Neural cell (in vitro differentiated cells): ENCODE measurements at regions not wholly inside any gene's neighbourhood (a gene's known extent, or its start where the extent isn't known, plus 50 kb on each side); places are given as distances from the start of the nearest gene placed in this dataset.

Experiments used
- H2AFZ ChIP-seq: fragments of 200-600, 300-800 bp; sonication (generic), shearing (Covaris generic); 2 replicates; pipeline ENCODE4 v1.6.0; 2014; ENCODE audit warnings: low read depth, mild to moderate bottlenecking, antibody characterized with exemption, low read length, moderate library complexity
- H3F3A ChIP-seq: fragments of 200-600 bp; shearing (Covaris generic); 2 replicates; pipeline ENCODE4 v1.6.1; 2016; ENCODE audit warnings: mild to moderate bottlenecking, moderate library complexity, mixed read lengths, antibody characterized with exemption, low read length; ENCODE audit not compliant: insufficient read depth, poor library complexity, severe bottlenecking
- H3K27ac ChIP-seq: fragments of 200-600, 300-800 bp; sonication (generic), shearing (Covaris generic); 2 replicates; pipeline ENCODE4 v1.5.1; 2014; ENCODE audit warnings: mild to moderate bottlenecking, low read length, moderate library complexity
- H3K27me3 ChIP-seq: fragments of 300-800, 200-600 bp; sonication (generic), shearing (Covaris generic); 2 replicates; pipeline ENCODE4 v1.6.0; 2014; ENCODE audit warnings: mild to moderate bottlenecking, low read depth, low read length, moderate library complexity; ENCODE audit not compliant: insufficient read depth
- H3K36me3 ChIP-seq: fragments of 300-800, 200-600 bp; sonication (generic), shearing (Covaris generic); 2 replicates; pipeline ENCODE4 v1.5.1; 2014; ENCODE audit warnings: mild to moderate bottlenecking, antibody characterized with exemption, low read length, moderate library complexity; ENCODE audit not compliant: insufficient read depth
- H3K4me2 ChIP-seq: fragments of 300-800, 200-600 bp; sonication (generic), shearing (Covaris generic); 2 replicates; pipeline ENCODE4 v1.6.0; 2014; ENCODE audit warnings: mild to moderate bottlenecking, low read length
- H3K4me3 ChIP-seq: fragments of 300-800, 200-600 bp; sonication (generic), shearing (Covaris generic); 2 replicates; pipeline ENCODE4 v1.5.1; 2014; ENCODE audit warnings: mild to moderate bottlenecking, low read length, moderate library complexity
- H3K79me2 ChIP-seq: fragments of 200-600 bp; shearing (Covaris generic); replicated peaks from 2 replicates; pipeline ENCODE4 v1.6.0; 2014; ENCODE audit warnings: mild to moderate bottlenecking, low read length, moderate library complexity; ENCODE audit not compliant: insufficient read depth
- H3K9ac ChIP-seq: fragments of 300-800, 200-600 bp; sonication (generic), shearing (Covaris generic); 2 replicates; pipeline ENCODE4 v1.6.1; 2016; ENCODE audit warnings: mild to moderate bottlenecking, low read length, mixed read lengths
- H3K9me2 ChIP-seq: fragments of 200-600 bp; shearing (Covaris generic); 2 replicates; pipeline ENCODE4 v1.6.1; 2016; ENCODE audit warnings: mild to moderate bottlenecking, low read length, mixed read lengths; ENCODE audit not compliant: insufficient read depth
- H3K9me3 ChIP-seq: fragments of 200-600, 300-800 bp; sonication (generic), shearing (Covaris generic); 2 replicates; pipeline ENCODE4 v1.6.1; 2016; ENCODE audit warnings: mild to moderate bottlenecking, mixed run types, low read length, moderate library complexity, mixed read lengths
- H4K20me1 ChIP-seq: fragments of 200-600 bp; shearing (Covaris generic); 2 replicates; pipeline ENCODE4 v1.6.1; 2016; ENCODE audit warnings: mild to moderate bottlenecking, mixed run types; ENCODE audit not compliant: insufficient read depth
- EP300 ChIP-seq: fragments of 450-650 bp; conservative IDR thresholded peaks from 2 replicates; pipeline ENCODE4 v1.6.1; 2014; ENCODE audit warnings: antibody characterized with exemption, mild to moderate bottlenecking, moderate library complexity; ENCODE audit not compliant: poor library complexity, severe bottlenecking
- EZH2 ChIP-seq: fragments of 200-600, 300-800 bp; shearing (Covaris generic), sonication (generic); IDR thresholded peaks from 2 replicates; pipeline ENCODE4 v1.6.1; 2014; ENCODE audit warnings: antibody characterized with exemption, low read length, borderline replicate concordance, mild to moderate bottlenecking; ENCODE audit not compliant: insufficient read depth, poor library complexity, severe bottlenecking
- MXI1 ChIP-seq: fragments of 450-650 bp; conservative IDR thresholded peaks from 2 replicates; pipeline ENCODE4 v1.6.1; 2014; ENCODE audit warnings: antibody characterized with exemption, mild to moderate bottlenecking; ENCODE audit not compliant: poor library complexity, severe bottlenecking
- POLR2AphosphoS5 ChIP-seq: IDR thresholded peaks from 2 replicates; pipeline ENCODE4 v1.6.1; 2012
- RAD21 ChIP-seq: fragments of 450-650 bp; conservative IDR thresholded peaks from 2 replicates; pipeline ENCODE4 v1.6.1; 2014; ENCODE audit warnings: antibody characterized with exemption, mild to moderate bottlenecking, moderate library complexity
- SMC3 ChIP-seq: fragments of 450-650 bp; conservative IDR thresholded peaks from 2 replicates; pipeline ENCODE4 v1.6.1; 2014; ENCODE audit warnings: antibody characterized with exemption, mild to moderate bottlenecking, moderate library complexity; ENCODE audit not compliant: poor library complexity
- TAF1 ChIP-seq: IDR thresholded peaks from 2 replicates; pipeline ENCODE4 v1.6.1; 2012; ENCODE audit warnings: low read depth
- TF ChIP-seq, protein P1 (sequence below): IDR thresholded peaks from 2 replicates; pipeline ENCODE4 v1.6.1; 2012; ENCODE audit warnings: borderline replicate concordance
- TF ChIP-seq, protein P2 (sequence below): fragments of 450-650 bp; IDR thresholded peaks from 2 replicates; pipeline ENCODE4 v1.5.1; 2014; ENCODE audit warnings: antibody characterized with exemption, mild to moderate bottlenecking, moderate library complexity; ENCODE audit not compliant: poor library complexity, severe bottlenecking

DNA sequence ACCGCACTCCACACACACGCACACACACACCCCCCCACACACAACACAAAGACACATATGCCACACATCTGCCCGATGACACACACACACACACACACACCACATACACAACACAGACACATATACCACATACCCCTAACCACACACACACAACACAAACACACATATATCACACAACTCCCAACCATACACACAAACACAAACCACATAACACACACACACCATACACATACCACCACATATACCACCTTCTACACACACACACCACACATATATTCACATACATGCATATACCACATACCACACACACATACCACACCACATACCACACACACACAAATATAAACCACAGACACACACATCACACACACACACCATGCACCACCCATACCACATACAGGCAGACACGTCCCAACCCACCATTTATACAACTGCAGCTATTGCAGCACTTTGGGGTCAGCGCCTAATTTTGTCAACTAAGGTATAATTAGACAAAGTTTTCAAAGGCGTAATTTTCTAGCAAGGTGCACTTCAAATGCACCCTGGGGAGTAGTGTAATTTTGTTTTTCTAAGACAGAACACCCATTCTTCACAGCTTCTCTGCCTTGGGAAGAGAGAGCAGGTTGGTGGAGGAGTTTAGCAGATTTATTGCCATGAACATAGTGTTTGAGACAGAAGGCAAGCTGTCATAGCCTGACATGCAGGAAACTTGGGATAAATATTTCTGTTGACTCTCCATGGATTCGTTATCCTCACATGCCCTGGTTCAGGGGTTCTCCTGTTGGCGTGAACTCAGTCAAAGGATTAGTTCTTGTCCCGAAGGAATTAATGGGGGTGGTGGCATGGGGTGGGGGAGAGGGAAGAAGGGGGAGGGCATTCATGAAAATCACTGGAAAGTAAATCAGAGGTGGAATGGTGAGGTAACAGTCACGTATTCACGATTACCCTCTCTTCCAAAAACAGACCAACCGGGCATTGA lies 416.1 kb downstream of the LPIN1 start:
- Histone ChIP-seq H3F3A (no peaks in the 10 kb centered on the region), H3K27ac (no peak overlapping the region), H3K4me3 (no peak overlapping the region), H3K9ac (no peak overlapping the region), H3K79me2 (no peaks in the 10 kb centered on the region), H3K9me2 (no peaks in the 10 kb centered on the region), H3K9me3 (no peaks in the 10 kb centered on the region), H2AFZ (no peak overlapping the region), H3K27me3 (no peaks in the 10 kb centered on the region), H3K4me2 (no peak overlapping the region), H4K20me1 (no peaks in the 10 kb centered on the region), H3K36me3 (no peaks in the 10 kb centered on the region)
- TF ChIP-seq MXI1 = no peak
- TF ChIP-seq TAF1 = no peak
- no peak for TF ChIP-seq POLR2AphosphoS5
- TF ChIP-seq, protein P1, sequence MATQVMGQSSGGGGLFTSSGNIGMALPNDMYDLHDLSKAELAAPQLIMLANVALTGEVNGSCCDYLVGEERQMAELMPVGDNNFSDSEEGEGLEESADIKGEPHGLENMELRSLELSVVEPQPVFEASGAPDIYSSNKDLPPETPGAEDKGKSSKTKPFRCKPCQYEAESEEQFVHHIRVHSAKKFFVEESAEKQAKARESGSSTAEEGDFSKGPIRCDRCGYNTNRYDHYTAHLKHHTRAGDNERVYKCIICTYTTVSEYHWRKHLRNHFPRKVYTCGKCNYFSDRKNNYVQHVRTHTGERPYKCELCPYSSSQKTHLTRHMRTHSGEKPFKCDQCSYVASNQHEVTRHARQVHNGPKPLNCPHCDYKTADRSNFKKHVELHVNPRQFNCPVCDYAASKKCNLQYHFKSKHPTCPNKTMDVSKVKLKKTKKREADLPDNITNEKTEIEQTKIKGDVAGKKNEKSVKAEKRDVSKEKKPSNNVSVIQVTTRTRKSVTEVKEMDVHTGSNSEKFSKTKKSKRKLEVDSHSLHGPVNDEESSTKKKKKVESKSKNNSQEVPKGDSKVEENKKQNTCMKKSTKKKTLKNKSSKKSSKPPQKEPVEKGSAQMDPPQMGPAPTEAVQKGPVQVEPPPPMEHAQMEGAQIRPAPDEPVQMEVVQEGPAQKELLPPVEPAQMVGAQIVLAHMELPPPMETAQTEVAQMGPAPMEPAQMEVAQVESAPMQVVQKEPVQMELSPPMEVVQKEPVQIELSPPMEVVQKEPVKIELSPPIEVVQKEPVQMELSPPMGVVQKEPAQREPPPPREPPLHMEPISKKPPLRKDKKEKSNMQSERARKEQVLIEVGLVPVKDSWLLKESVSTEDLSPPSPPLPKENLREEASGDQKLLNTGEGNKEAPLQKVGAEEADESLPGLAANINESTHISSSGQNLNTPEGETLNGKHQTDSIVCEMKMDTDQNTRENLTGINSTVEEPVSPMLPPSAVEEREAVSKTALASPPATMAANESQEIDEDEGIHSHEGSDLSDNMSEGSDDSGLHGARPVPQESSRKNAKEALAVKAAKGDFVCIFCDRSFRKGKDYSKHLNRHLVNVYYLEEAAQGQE = no peak
- no peak for TF ChIP-seq EZH2
- no peak for TF ChIP-seq EP300
- no peak for TF ChIP-seq RAD21
- TF ChIP-seq SMC3 = no peak
- TF ChIP-seq, protein P2, sequence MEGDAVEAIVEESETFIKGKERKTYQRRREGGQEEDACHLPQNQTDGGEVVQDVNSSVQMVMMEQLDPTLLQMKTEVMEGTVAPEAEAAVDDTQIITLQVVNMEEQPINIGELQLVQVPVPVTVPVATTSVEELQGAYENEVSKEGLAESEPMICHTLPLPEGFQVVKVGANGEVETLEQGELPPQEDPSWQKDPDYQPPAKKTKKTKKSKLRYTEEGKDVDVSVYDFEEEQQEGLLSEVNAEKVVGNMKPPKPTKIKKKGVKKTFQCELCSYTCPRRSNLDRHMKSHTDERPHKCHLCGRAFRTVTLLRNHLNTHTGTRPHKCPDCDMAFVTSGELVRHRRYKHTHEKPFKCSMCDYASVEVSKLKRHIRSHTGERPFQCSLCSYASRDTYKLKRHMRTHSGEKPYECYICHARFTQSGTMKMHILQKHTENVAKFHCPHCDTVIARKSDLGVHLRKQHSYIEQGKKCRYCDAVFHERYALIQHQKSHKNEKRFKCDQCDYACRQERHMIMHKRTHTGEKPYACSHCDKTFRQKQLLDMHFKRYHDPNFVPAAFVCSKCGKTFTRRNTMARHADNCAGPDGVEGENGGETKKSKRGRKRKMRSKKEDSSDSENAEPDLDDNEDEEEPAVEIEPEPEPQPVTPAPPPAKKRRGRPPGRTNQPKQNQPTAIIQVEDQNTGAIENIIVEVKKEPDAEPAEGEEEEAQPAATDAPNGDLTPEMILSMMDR = no peak

DNA sequence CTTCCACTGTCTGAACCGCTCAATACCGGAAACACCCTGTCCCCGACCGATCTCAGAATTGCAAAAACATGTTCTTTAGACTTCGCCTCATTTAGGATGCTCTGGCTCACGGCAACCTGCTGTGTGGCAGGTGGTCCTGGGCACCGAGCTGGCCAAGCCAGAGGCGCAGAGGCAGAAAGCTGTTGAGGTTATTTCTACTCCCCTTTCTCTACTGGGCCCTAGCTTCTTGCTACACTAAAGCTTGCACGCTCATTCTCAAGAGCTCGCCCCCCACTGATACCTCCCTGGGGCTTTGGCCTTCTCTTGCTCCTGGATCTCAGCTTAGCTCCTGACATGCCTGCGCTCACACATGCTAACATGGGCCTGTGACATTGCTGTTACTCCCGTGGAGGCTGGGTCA lies 417.4 kb downstream of the LPIN1 start:
- H3K9ac ChIP-seq = no peak overlapping the region
- no peaks in the 10 kb centered on the region for H3K79me2 ChIP-seq
- H3K4me3 ChIP-seq = no peak overlapping the region
- H4K20me1 ChIP-seq = no peaks in the 10 kb centered on the region
- H3K27me3 ChIP-seq = no peaks in the 10 kb centered on the region
- no peak overlapping the region for H3K4me2 ChIP-seq
- TF ChIP-seq, protein P1 = no peak
- no peak for TF ChIP-seq SMC3
- no peak for TF ChIP-seq MXI1
- no peak for TF ChIP-seq EP300
- no peak for TF ChIP-seq TAF1
- TF ChIP-seq, protein P2 = no peak
- no peak for TF ChIP-seq POLR2AphosphoS5
- TF ChIP-seq EZH2 = no peak
- no peak for TF ChIP-seq RAD21
- H2AFZ ChIP-seq = no peak overlapping the region
- H3K9me3 ChIP-seq = no peaks in the 10 kb centered on the region
- no peaks in the 10 kb centered on the region for H3K36me3 ChIP-seq
- no peaks in the 10 kb centered on the region for H3K9me2 ChIP-seq
- H3F3A ChIP-seq = no peaks in the 10 kb centered on the region
- no peak overlapping the region for H3K27ac ChIP-seq
